ENCODE measurements at regions not wholly inside any gene's neighbourhood (a gene's known extent, or its start where the extent isn't known, plus 50 kb on each side); places are given as distances from the start of the nearest gene placed in this dataset.
"Not testable (repeated sequence)": the region's sequence is repeated elsewhere in the genome, so short reads cannot be mapped to it uniquely, and the experiment has no call there.

DNA sequence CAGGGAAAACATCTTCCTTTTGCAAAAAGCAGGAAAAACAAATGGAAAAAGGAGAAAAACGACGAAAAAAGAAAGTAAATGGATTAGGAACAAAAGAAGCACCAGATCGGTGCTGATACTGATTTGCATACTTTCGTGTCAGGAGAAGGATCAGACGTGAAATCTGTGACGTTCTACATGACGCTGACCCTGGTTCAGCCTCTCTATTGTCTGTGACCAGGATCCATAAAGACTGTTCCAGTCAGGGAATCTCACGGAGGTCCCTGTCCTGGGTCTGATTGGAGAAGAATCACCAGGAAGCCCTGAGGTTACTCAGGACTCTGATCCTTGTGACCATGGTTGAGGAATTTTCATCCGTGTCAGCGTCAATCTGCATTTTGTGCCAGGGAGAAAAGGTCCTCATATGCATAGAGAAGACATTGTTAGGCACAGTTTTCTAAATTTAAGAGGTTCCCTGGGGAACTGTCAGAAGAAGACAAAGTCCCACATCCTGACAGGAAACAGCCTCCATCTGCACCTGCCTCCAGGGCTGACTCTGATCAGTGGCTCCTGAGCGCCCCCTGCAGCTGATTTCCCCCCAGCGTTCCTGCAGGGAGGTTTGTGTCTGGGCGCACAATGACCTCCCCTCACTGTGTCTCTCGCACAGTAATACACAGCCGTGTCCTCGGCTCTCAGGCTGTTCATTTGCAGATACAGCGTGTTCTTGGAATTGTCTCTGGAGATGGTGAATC is 832.9 kb downstream of the TMEM121 start:
- WGBS, result 38% methylated on average over 17 of the region's 17 CpGs
- H3K36me3 ChIP-seq (ENCODE audit: control insufficient read depth in 4 of 4, insufficient read depth in 3 of 4, low read depth in 1 of 4, low read length in 3 of 4); H3K4me3 ChIP-seq (ENCODE audit: low read depth in 1 of 3, low read length in 3 of 3); H3K9ac ChIP-seq (ENCODE audit: low read depth in 1 of 2, low read length in 2 of 2); H3K9me3 ChIP-seq (ENCODE audit: control insufficient read depth in 4 of 4, low read length in 3 of 4); H3K27me3 ChIP-seq (ENCODE audit: control insufficient read depth in 4 of 4, insufficient read depth in 4 of 4, low read length in 3 of 4); H3K4me1 ChIP-seq (ENCODE audit: control insufficient read depth in 4 of 4, insufficient read depth in 4 of 4, low read length in 3 of 4); DNase-seq (ENCODE audit: low spot score); H3K27ac ChIP-seq (ENCODE audit: low read depth in 1 of 2, low read length in 2 of 2): not testable (repeated sequence)

DNA sequence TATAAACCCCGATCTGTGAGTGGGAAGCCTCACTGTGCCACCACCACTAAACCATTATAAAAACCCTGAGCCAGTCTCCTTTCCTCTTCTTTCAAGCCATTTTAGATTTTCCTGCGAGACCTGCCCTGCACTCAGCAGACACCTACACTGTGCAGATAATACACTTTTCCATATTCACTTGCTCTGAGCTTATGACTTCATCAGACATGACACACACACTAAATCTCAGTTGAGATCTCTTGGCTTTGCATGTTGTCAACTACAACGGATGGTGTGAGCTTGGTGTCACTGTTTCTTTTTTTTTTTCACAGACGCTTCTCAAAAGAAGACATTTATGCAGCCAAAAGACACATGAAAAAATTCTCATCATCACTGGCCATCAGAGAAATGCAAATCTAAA is 839.0 kb downstream of the TMEM121 start:
- DNase-seq (ENCODE audit: low spot score); H3K36me3 ChIP-seq (ENCODE audit: control insufficient read depth in 4 of 4, insufficient read depth in 3 of 4, low read depth in 1 of 4, low read length in 3 of 4); H3K27ac ChIP-seq (ENCODE audit: low read depth in 1 of 2, low read length in 2 of 2); H3K4me3 ChIP-seq (ENCODE audit: low read depth in 1 of 3, low read length in 3 of 3); H3K9ac ChIP-seq (ENCODE audit: low read depth in 1 of 2, low read length in 2 of 2); H3K4me1 ChIP-seq (ENCODE audit: control insufficient read depth in 4 of 4, insufficient read depth in 4 of 4, low read length in 3 of 4); H3K27me3 ChIP-seq (ENCODE audit: control insufficient read depth in 4 of 4, insufficient read depth in 4 of 4, low read length in 3 of 4); H3K9me3 ChIP-seq (ENCODE audit: control insufficient read depth in 4 of 4, low read length in 3 of 4): not testable (repeated sequence)
- WGBS, result 59% methylated on average over 2 of the region's 4 CpGs

DNA sequence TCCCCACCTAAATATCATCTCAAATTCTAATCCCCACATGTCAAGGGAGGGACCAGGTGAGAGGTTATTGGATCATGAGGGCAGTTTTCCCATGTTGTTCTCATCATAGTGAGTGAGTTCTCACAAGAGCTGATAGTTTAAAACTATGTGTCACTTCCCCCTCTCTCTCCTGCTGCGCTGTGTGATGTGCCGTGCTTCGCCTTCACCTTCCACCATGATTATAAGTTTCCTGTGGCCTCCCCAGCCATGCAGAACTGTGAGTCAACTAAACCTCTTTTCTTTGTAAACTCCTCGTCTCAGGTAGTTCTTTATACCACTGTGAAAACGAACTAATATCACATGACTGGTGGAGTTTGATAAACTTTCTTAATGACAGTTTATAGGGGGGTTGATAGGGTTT is 839.5 kb downstream of the TMEM121 start:
- 37% methylated on average over 5 of the region's 5 CpGs for WGBS
- not testable (repeated sequence) for DNase-seq (ENCODE audit: low spot score); H3K4me3 ChIP-seq (ENCODE audit: low read depth in 1 of 3, low read length in 3 of 3); H3K27me3 ChIP-seq (ENCODE audit: control insufficient read depth in 4 of 4, insufficient read depth in 4 of 4, low read length in 3 of 4); H3K9me3 ChIP-seq (ENCODE audit: control insufficient read depth in 4 of 4, low read length in 3 of 4); H3K27ac ChIP-seq (ENCODE audit: low read depth in 1 of 2, low read length in 2 of 2); H3K9ac ChIP-seq (ENCODE audit: low read depth in 1 of 2, low read length in 2 of 2); H3K36me3 ChIP-seq (ENCODE audit: control insufficient read depth in 4 of 4, insufficient read depth in 3 of 4, low read depth in 1 of 4, low read length in 3 of 4); H3K4me1 ChIP-seq (ENCODE audit: control insufficient read depth in 4 of 4, insufficient read depth in 4 of 4, low read length in 3 of 4)

DNA sequence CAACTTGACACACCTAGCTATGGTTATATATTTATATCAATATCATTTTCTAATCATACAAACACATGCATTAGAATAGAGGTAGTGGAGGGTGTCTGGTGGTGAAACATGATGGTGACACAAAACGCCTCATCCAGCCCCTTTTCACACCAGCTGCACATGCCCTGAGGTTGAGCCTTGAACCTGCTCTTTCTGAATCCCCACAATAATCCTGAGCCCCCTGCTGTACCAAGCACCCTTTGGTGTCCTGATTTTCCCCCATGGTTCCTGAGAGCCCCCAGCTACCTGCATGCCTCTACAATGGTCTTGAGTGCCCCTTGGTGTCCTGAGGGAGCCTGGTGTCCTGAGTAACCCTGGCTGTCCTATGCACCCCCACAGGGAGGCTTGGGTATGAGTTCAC is 840.6 kb downstream of the TMEM121 start:
- WGBS, result 9% methylated on average over 1 of the region's 1 CpG

DNA sequence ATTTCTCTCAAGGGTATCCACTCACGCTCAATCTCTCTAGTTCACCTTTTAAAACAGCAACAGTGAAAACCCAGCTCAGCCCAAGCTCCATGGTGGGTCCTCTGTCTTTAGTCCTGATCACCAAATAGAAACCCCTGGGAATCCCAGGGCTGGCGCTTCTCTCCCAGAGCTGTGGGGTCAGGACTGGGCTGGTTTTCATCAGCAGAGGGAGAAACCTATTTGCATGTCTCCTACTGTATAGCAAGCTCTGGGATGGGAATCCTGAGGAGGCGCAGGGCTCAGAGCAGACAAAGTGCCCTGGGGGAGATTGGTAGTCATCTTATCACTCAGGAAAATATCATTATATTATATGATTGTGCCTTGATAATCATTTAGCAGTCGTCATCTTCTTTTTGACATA is 843.1 kb downstream of the TMEM121 start:
- not testable (repeated sequence) for DNase-seq (ENCODE audit: low spot score); H3K36me3 ChIP-seq (ENCODE audit: control insufficient read depth in 4 of 4, insufficient read depth in 3 of 4, low read depth in 1 of 4, low read length in 3 of 4); H3K9me3 ChIP-seq (ENCODE audit: control insufficient read depth in 4 of 4, low read length in 3 of 4); H3K4me1 ChIP-seq (ENCODE audit: control insufficient read depth in 4 of 4, insufficient read depth in 4 of 4, low read length in 3 of 4); H3K4me3 ChIP-seq (ENCODE audit: low read depth in 1 of 3, low read length in 3 of 3); H3K27ac ChIP-seq (ENCODE audit: low read depth in 1 of 2, low read length in 2 of 2); H3K9ac ChIP-seq (ENCODE audit: low read depth in 1 of 2, low read length in 2 of 2)
- 39% methylated on average over 3 of the region's 4 CpGs for WGBS
- H3K27me3 ChIP-seq (ENCODE audit: control insufficient read depth in 4 of 4, insufficient read depth in 4 of 4, low read length in 3 of 4), result peaks cover 0 to 15% (median 0%) of the 10 kb centered on the region in 4 donors

More for the DNA sequence above, 840.6 kb downstream of the TMEM121 start:
- DNase-seq (ENCODE audit: low spot score); H3K36me3 ChIP-seq (ENCODE audit: control insufficient read depth in 4 of 4, insufficient read depth in 3 of 4, low read depth in 1 of 4, low read length in 3 of 4); H3K4me3 ChIP-seq (ENCODE audit: low read depth in 1 of 3, low read length in 3 of 3); H3K4me1 ChIP-seq (ENCODE audit: control insufficient read depth in 4 of 4, insufficient read depth in 4 of 4, low read length in 3 of 4); H3K27ac ChIP-seq (ENCODE audit: low read depth in 1 of 2, low read length in 2 of 2); H3K27me3 ChIP-seq (ENCODE audit: control insufficient read depth in 4 of 4, insufficient read depth in 4 of 4, low read length in 3 of 4); H3K9ac ChIP-seq (ENCODE audit: low read depth in 1 of 2, low read length in 2 of 2); H3K9me3 ChIP-seq (ENCODE audit: control insufficient read depth in 4 of 4, low read length in 3 of 4): not testable (repeated sequence)

DNA sequence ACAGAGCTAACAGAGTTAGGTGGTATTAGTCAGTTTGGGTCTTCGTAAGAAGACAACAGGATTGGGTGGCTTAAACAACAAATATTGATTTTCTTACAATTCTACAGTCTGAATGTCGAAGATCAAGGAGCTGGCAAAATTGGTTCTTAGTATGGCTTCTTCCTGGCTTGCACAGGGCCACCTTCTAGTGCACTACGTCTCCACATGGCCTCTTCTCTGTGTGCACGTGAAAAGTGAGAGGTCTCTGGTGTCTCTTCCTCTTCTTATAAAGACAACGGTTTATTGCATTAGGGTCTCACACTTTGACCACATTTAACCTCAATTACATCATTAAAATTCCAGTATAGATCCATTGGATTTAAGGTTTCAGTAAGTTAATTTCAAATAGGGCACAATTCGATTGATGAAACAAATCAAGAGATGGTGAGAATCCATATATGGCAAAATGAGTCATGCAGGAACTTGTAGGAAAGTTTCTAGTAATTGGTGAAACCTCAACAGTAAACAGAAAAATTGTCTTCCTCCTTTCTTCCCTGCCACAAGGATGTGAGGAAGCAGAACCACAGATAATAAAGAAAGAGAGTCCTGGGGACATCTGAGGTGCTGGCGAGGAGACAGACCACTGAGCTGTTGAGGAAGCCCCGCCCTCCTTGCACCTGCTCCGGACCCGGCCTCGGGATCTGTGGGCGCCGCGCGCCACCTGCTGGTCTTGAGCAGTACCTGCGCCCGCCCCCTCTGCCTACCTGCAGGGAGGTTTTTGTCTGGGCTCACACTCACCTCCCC is 846.7 kb downstream of the TMEM121 start:
- H3K27me3 ChIP-seq (ENCODE audit: control insufficient read depth in 4 of 4, insufficient read depth in 4 of 4, low read length in 3 of 4), result peaks cover 0 to 30% (median 0%) of the 10 kb centered on the region in 4 donors
- DNase-seq (ENCODE audit: low spot score), result peak; percentile 49
- H3K9me3 ChIP-seq (ENCODE audit: control insufficient read depth in 4 of 4, low read length in 3 of 4), result no peaks in the 10 kb centered on the region
- H3K4me3 ChIP-seq (ENCODE audit: low read depth in 1 of 3, low read length in 3 of 3), result no peak overlapping the region
- H3K27ac ChIP-seq (ENCODE audit: low read depth in 1 of 2, low read length in 2 of 2), result no peak overlapping the region
- no peaks in the 10 kb centered on the region for H3K4me1 ChIP-seq (ENCODE audit: control insufficient read depth in 4 of 4, insufficient read depth in 4 of 4, low read length in 3 of 4)
- no peaks in the 10 kb centered on the region for H3K36me3 ChIP-seq (ENCODE audit: control insufficient read depth in 4 of 4, insufficient read depth in 3 of 4, low read depth in 1 of 4, low read length in 3 of 4)
- H3K9ac ChIP-seq (ENCODE audit: low read depth in 1 of 2, low read length in 2 of 2), result no peak overlapping the region
- 18% methylated on average over 17 of the region's 17 CpGs for WGBS
- TF ChIP-seq, protein P1, sequence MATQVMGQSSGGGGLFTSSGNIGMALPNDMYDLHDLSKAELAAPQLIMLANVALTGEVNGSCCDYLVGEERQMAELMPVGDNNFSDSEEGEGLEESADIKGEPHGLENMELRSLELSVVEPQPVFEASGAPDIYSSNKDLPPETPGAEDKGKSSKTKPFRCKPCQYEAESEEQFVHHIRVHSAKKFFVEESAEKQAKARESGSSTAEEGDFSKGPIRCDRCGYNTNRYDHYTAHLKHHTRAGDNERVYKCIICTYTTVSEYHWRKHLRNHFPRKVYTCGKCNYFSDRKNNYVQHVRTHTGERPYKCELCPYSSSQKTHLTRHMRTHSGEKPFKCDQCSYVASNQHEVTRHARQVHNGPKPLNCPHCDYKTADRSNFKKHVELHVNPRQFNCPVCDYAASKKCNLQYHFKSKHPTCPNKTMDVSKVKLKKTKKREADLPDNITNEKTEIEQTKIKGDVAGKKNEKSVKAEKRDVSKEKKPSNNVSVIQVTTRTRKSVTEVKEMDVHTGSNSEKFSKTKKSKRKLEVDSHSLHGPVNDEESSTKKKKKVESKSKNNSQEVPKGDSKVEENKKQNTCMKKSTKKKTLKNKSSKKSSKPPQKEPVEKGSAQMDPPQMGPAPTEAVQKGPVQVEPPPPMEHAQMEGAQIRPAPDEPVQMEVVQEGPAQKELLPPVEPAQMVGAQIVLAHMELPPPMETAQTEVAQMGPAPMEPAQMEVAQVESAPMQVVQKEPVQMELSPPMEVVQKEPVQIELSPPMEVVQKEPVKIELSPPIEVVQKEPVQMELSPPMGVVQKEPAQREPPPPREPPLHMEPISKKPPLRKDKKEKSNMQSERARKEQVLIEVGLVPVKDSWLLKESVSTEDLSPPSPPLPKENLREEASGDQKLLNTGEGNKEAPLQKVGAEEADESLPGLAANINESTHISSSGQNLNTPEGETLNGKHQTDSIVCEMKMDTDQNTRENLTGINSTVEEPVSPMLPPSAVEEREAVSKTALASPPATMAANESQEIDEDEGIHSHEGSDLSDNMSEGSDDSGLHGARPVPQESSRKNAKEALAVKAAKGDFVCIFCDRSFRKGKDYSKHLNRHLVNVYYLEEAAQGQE (IDR thresholded peaks at IDR 0.05), result no peak
- TF ChIP-seq HNF4A (conservative IDR thresholded peaks at IDR 0.05) (no peak), FOXA2 (IDR thresholded peaks at IDR 0.05) (no peak), GABPA (IDR thresholded peaks at IDR 0.05 in 1 of 2, conservative IDR thresholded peaks at IDR 0.05 in 1 of 2) (no peak), EGR1 (IDR thresholded peaks at IDR 0.05; ENCODE audit: low read depth in 2 of 2) (no peak)
- TF ChIP-seq, protein P2, sequence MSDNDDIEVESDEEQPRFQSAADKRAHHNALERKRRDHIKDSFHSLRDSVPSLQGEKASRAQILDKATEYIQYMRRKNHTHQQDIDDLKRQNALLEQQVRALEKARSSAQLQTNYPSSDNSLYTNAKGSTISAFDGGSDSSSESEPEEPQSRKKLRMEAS (IDR thresholded peaks at IDR 0.05), result no peak
